Neural cell (in vitro differentiated cells): ENCODE measurements at regions not wholly inside any gene's neighbourhood (a gene's known extent, or its start where the extent isn't known, plus 50 kb on each side); places are given as distances from the start of the nearest gene placed in this dataset.

Experiments
- H2AFZ ChIP-seq: fragments of 200-600, 300-800 bp; sonication (generic), shearing (Covaris generic); 2 replicates; pipeline ENCODE4 v1.6.0; 2014; ENCODE audit warnings: low read depth, mild to moderate bottlenecking, antibody characterized with exemption, low read length, moderate library complexity
- H3F3A ChIP-seq: fragments of 200-600 bp; shearing (Covaris generic); 2 replicates; pipeline ENCODE4 v1.6.1; 2016; ENCODE audit warnings: mild to moderate bottlenecking, moderate library complexity, mixed read lengths, antibody characterized with exemption, low read length; ENCODE audit not compliant: insufficient read depth, poor library complexity, severe bottlenecking
- H3K27ac ChIP-seq: fragments of 200-600, 300-800 bp; sonication (generic), shearing (Covaris generic); 2 replicates; pipeline ENCODE4 v1.5.1; 2014; ENCODE audit warnings: mild to moderate bottlenecking, low read length, moderate library complexity
- H3K27me3 ChIP-seq: fragments of 300-800, 200-600 bp; sonication (generic), shearing (Covaris generic); 2 replicates; pipeline ENCODE4 v1.6.0; 2014; ENCODE audit warnings: mild to moderate bottlenecking, low read depth, low read length, moderate library complexity; ENCODE audit not compliant: insufficient read depth
- H3K36me3 ChIP-seq: fragments of 300-800, 200-600 bp; sonication (generic), shearing (Covaris generic); 2 replicates; pipeline ENCODE4 v1.5.1; 2014; ENCODE audit warnings: mild to moderate bottlenecking, antibody characterized with exemption, low read length, moderate library complexity; ENCODE audit not compliant: insufficient read depth
- H3K4me2 ChIP-seq: fragments of 300-800, 200-600 bp; sonication (generic), shearing (Covaris generic); 2 replicates; pipeline ENCODE4 v1.6.0; 2014; ENCODE audit warnings: mild to moderate bottlenecking, low read length
- H3K4me3 ChIP-seq: fragments of 300-800, 200-600 bp; sonication (generic), shearing (Covaris generic); 2 replicates; pipeline ENCODE4 v1.5.1; 2014; ENCODE audit warnings: mild to moderate bottlenecking, low read length, moderate library complexity
- H3K79me2 ChIP-seq: fragments of 200-600 bp; shearing (Covaris generic); replicated peaks from 2 replicates; pipeline ENCODE4 v1.6.0; 2014; ENCODE audit warnings: mild to moderate bottlenecking, low read length, moderate library complexity; ENCODE audit not compliant: insufficient read depth
- H3K9ac ChIP-seq: fragments of 300-800, 200-600 bp; sonication (generic), shearing (Covaris generic); 2 replicates; pipeline ENCODE4 v1.6.1; 2016; ENCODE audit warnings: mild to moderate bottlenecking, low read length, mixed read lengths
- H3K9me2 ChIP-seq: fragments of 200-600 bp; shearing (Covaris generic); 2 replicates; pipeline ENCODE4 v1.6.1; 2016; ENCODE audit warnings: mild to moderate bottlenecking, low read length, mixed read lengths; ENCODE audit not compliant: insufficient read depth
- H3K9me3 ChIP-seq: fragments of 200-600, 300-800 bp; sonication (generic), shearing (Covaris generic); 2 replicates; pipeline ENCODE4 v1.6.1; 2016; ENCODE audit warnings: mild to moderate bottlenecking, mixed run types, low read length, moderate library complexity, mixed read lengths
- H4K20me1 ChIP-seq: fragments of 200-600 bp; shearing (Covaris generic); 2 replicates; pipeline ENCODE4 v1.6.1; 2016; ENCODE audit warnings: mild to moderate bottlenecking, mixed run types; ENCODE audit not compliant: insufficient read depth
- EP300 ChIP-seq: fragments of 450-650 bp; conservative IDR thresholded peaks from 2 replicates; pipeline ENCODE4 v1.6.1; 2014; ENCODE audit warnings: antibody characterized with exemption, mild to moderate bottlenecking, moderate library complexity; ENCODE audit not compliant: poor library complexity, severe bottlenecking
- EZH2 ChIP-seq: fragments of 200-600, 300-800 bp; shearing (Covaris generic), sonication (generic); IDR thresholded peaks from 2 replicates; pipeline ENCODE4 v1.6.1; 2014; ENCODE audit warnings: antibody characterized with exemption, low read length, borderline replicate concordance, mild to moderate bottlenecking; ENCODE audit not compliant: insufficient read depth, poor library complexity, severe bottlenecking
- MXI1 ChIP-seq: fragments of 450-650 bp; conservative IDR thresholded peaks from 2 replicates; pipeline ENCODE4 v1.6.1; 2014; ENCODE audit warnings: antibody characterized with exemption, mild to moderate bottlenecking; ENCODE audit not compliant: poor library complexity, severe bottlenecking
- POLR2AphosphoS5 ChIP-seq: IDR thresholded peaks from 2 replicates; pipeline ENCODE4 v1.6.1; 2012
- RAD21 ChIP-seq: fragments of 450-650 bp; conservative IDR thresholded peaks from 2 replicates; pipeline ENCODE4 v1.6.1; 2014; ENCODE audit warnings: antibody characterized with exemption, mild to moderate bottlenecking, moderate library complexity
- REST ChIP-seq: IDR thresholded peaks from 2 replicates; pipeline ENCODE4 v1.6.1; 2012; ENCODE audit warnings: borderline replicate concordance
- SMC3 ChIP-seq: fragments of 450-650 bp; conservative IDR thresholded peaks from 2 replicates; pipeline ENCODE4 v1.6.1; 2014; ENCODE audit warnings: antibody characterized with exemption, mild to moderate bottlenecking, moderate library complexity; ENCODE audit not compliant: poor library complexity
- TAF1 ChIP-seq: IDR thresholded peaks from 2 replicates; pipeline ENCODE4 v1.6.1; 2012; ENCODE audit warnings: low read depth
- TF ChIP-seq, protein P1 (sequence below): fragments of 450-650 bp; IDR thresholded peaks from 2 replicates; pipeline ENCODE4 v1.5.1; 2014; ENCODE audit warnings: antibody characterized with exemption, mild to moderate bottlenecking, moderate library complexity; ENCODE audit not compliant: poor library complexity, severe bottlenecking

GRCh38 chr4:60215906-60216305 is 984.2 kb upstream of the ADGRL3 start:
- Histone ChIP-seq H3K27me3 (no peaks in the 10 kb centered on the region), H3K9ac (no peak overlapping the region), H3K27ac (no peak overlapping the region), H3K4me2 (no peak overlapping the region), H3K9me3 (no peaks in the 10 kb centered on the region), H4K20me1 (no peaks in the 10 kb centered on the region), H3K4me3 (no peak overlapping the region), H3K36me3 (no peaks in the 10 kb centered on the region), H3F3A (no peaks in the 10 kb centered on the region), H3K79me2 (no peaks in the 10 kb centered on the region), H3K9me2 (no peaks in the 10 kb centered on the region), H2AFZ (no peak overlapping the region)
- TF ChIP-seq POLR2AphosphoS5 (no peak), MXI1 (no peak), EP300 (no peak), RAD21 (no peak), EZH2 (no peak), TAF1 (no peak), REST (no peak), SMC3 (no peak)
- TF ChIP-seq, protein P1, sequence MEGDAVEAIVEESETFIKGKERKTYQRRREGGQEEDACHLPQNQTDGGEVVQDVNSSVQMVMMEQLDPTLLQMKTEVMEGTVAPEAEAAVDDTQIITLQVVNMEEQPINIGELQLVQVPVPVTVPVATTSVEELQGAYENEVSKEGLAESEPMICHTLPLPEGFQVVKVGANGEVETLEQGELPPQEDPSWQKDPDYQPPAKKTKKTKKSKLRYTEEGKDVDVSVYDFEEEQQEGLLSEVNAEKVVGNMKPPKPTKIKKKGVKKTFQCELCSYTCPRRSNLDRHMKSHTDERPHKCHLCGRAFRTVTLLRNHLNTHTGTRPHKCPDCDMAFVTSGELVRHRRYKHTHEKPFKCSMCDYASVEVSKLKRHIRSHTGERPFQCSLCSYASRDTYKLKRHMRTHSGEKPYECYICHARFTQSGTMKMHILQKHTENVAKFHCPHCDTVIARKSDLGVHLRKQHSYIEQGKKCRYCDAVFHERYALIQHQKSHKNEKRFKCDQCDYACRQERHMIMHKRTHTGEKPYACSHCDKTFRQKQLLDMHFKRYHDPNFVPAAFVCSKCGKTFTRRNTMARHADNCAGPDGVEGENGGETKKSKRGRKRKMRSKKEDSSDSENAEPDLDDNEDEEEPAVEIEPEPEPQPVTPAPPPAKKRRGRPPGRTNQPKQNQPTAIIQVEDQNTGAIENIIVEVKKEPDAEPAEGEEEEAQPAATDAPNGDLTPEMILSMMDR, result no peak

- no peak overlapping the region for H2AFZ ChIP-seq
- H3K9me2 ChIP-seq, result no peaks in the 10 kb centered on the region
- no peak overlapping the region for H3K9ac ChIP-seq
- no peaks in the 10 kb centered on the region for H3K9me3 ChIP-seq
- H3K27me3 ChIP-seq, result no peaks in the 10 kb centered on the region
- no peaks in the 10 kb centered on the region for H3K36me3 ChIP-seq
- H3K27ac ChIP-seq, result no peak overlapping the region
- TF ChIP-seq, protein P1, result no peak
- TF ChIP-seq EP300, result no peak
- no peak for TF ChIP-seq RAD21
- H3K79me2 ChIP-seq, result no peaks in the 10 kb centered on the region
- H3F3A ChIP-seq, result no peaks in the 10 kb centered on the region
- no peak overlapping the region for H3K4me3 ChIP-seq
- no peaks in the 10 kb centered on the region for H4K20me1 ChIP-seq
- H3K4me2 ChIP-seq, result no peak overlapping the region
Observed at GRCh38 chr4:60216752-60217151, 983.4 kb upstream of the ADGRL3 start.
